ENCODE measurements at regions not wholly inside any gene's neighbourhood (a gene's known extent, or its start where the extent isn't known, plus 50 kb on each side); places are given as distances from the start of the nearest gene placed in this dataset.

GRCh38 chr7:25297278-25297677 is 69.0 kb upstream of the NPVF start:
- H3K4me3 Mint-ChIP-seq: no peak overlapping the region
- H3K36me3 Mint-ChIP-seq: no peaks in the 10 kb centered on the region
- DNase-seq (ENCODE audit: extremely low spot score, unreplicated experiment): no peak
- H3K4me1 Mint-ChIP-seq (ENCODE audit: unreplicated experiment): no peaks in the 10 kb centered on the region
- no peak for TF ChIP-seq CTCF (conservative IDR thresholded peaks at IDR 0.05)
- H3K9me3 Mint-ChIP-seq: no peaks in the 10 kb centered on the region
- no peak overlapping the region for H3K27ac Mint-ChIP-seq
- no peaks in the 10 kb centered on the region for H3K27me3 Mint-ChIP-seq

GRCh38 chr7:25303281-25304181 is 75.2 kb upstream of the NPVF start:
- Mint-ChIP-seq H3K4me1 (ENCODE audit: unreplicated experiment) (peaks cover 16% of the 10 kb centered on the region), H3K36me3 (no peaks in the 10 kb centered on the region)
- DNase-seq (ENCODE audit: extremely low spot score, unreplicated experiment): no peak

GRCh38 chr7:25304691-25305090 is 76.4 kb upstream of the NPVF start:
- Mint-ChIP-seq H3K4me3 (no peak overlapping the region), H3K36me3 (no peaks in the 10 kb centered on the region), H3K4me1 (ENCODE audit: unreplicated experiment) (peaks cover 16% of the 10 kb centered on the region), H3K27me3 (no peaks in the 10 kb centered on the region), H3K27ac (no peak overlapping the region), H3K9me3 (no peaks in the 10 kb centered on the region)
- TF ChIP-seq CTCF (conservative IDR thresholded peaks at IDR 0.05): no peak
- no peak for DNase-seq (ENCODE audit: extremely low spot score, unreplicated experiment)

More at GRCh38 chr7:25303281-25304181, 75.2 kb upstream of the NPVF start:
- Mint-ChIP-seq H3K27me3 (no peaks in the 10 kb centered on the region), H3K4me3 (no peak overlapping the region), H3K27ac (no peak overlapping the region), H3K9me3 (no peaks in the 10 kb centered on the region)
- TF ChIP-seq CTCF (conservative IDR thresholded peaks at IDR 0.05): no peak

DNA sequence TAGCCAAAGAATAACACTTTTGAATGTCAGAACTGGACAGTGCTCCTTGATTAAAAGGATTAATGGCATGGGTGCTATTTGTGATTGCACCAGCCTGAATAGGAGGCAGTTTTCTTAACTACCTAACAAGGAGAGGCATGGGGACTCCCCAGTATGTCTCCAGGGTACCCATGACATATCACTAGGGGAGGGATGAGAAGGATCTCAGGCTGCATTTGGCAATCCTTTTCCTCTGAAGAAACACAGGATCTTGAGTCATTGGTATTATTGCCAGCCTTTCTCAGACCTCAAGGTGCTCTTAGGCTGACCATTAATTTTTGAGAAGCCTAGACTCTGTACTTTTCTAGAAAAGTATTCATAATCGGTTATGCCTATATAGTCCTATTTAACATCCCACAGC is 77.5 kb upstream of the NPVF start:
- Mint-ChIP-seq H3K4me3 (no peak overlapping the region), H3K9me3 (no peaks in the 10 kb centered on the region), H3K4me1 (ENCODE audit: unreplicated experiment) (peaks cover 16% of the 10 kb centered on the region), H3K27me3 (no peaks in the 10 kb centered on the region), H3K36me3 (no peaks in the 10 kb centered on the region), H3K27ac (no peak overlapping the region)
- no peak for DNase-seq (ENCODE audit: extremely low spot score, unreplicated experiment)
- TF ChIP-seq CTCF (conservative IDR thresholded peaks at IDR 0.05): no peak

DNA sequence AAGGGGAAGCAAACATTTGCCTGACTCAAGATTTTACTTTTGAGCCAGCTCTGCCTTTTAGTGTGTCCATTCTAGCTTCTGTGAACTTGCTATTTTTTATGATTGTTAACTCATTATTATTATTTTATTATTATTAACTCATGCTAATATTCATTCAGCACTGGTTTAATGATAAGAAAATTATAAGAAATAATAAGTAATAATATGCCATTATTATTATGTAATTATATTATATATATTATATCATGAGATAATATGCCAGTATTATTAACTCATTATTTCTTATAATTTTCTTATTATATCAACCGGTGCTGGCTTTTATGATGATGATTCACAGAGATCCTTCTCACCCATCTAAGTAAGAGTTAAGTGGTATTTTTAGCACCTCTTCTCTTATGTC is 79.3 kb upstream of the NPVF start:
- Mint-ChIP-seq H3K9me3 (no peaks in the 10 kb centered on the region), H3K36me3 (no peaks in the 10 kb centered on the region), H3K27me3 (no peaks in the 10 kb centered on the region), H3K27ac (no peak overlapping the region), H3K4me1 (ENCODE audit: unreplicated experiment) (peaks cover 16% of the 10 kb centered on the region), H3K4me3 (no peak overlapping the region)
- DNase-seq (ENCODE audit: extremely low spot score, unreplicated experiment): no peak
- TF ChIP-seq CTCF (conservative IDR thresholded peaks at IDR 0.05): no peak
